Lower leg skin (tissue), 3 donors: ENCODE measurements at regions not wholly inside any gene's neighbourhood (a gene's known extent, or its start where the extent isn't known, plus 50 kb on each side); places are given as distances from the start of the nearest gene placed in this dataset.

Experiments used
- POLR2A ChIP-seq, 2 donors: fragments of 450-650 bp; IDR thresholded peaks; one replicate each; pipeline ENCODE4 v1.6.1; 2016 to 2017; ENCODE audit warnings: antibody characterized with exemption in 2 of 2, mild to moderate bottlenecking in 1 of 2, moderate library complexity in 1 of 2
- TF ChIP-seq, protein P1 (sequence below), 3 donors: fragments of 450-650 bp; IDR thresholded peaks; one replicate each; pipeline ENCODE4 v1.5.1; 2016; ENCODE audit warnings: antibody characterized with exemption in 3 of 3, mild to moderate bottlenecking in 3 of 3, moderate library complexity in 2 of 3

DNA sequence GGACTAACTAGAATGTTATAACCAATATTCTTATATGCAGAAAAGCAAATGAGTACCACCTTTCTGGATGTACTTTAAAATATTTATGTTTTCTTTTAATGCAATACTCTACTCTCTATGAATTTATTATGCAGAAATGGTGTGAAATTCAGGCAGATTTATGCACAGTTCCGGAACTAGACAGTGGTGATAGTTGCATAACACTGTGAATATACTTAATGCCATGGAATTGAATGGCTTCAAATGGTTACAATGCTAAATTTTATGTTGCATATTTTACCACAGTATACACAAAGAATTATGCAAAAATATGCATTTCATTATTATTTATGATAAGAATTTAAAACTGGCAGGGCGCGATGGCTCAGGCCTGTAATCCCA is 287.8 kb upstream of the FN1 start:
- TF ChIP-seq, protein P1, sequence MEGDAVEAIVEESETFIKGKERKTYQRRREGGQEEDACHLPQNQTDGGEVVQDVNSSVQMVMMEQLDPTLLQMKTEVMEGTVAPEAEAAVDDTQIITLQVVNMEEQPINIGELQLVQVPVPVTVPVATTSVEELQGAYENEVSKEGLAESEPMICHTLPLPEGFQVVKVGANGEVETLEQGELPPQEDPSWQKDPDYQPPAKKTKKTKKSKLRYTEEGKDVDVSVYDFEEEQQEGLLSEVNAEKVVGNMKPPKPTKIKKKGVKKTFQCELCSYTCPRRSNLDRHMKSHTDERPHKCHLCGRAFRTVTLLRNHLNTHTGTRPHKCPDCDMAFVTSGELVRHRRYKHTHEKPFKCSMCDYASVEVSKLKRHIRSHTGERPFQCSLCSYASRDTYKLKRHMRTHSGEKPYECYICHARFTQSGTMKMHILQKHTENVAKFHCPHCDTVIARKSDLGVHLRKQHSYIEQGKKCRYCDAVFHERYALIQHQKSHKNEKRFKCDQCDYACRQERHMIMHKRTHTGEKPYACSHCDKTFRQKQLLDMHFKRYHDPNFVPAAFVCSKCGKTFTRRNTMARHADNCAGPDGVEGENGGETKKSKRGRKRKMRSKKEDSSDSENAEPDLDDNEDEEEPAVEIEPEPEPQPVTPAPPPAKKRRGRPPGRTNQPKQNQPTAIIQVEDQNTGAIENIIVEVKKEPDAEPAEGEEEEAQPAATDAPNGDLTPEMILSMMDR (IDR thresholded peaks at IDR 0.05), result no peak
- no peak for TF ChIP-seq POLR2A (IDR thresholded peaks at IDR 0.05)
